ENCODE measurements at regions not wholly inside any gene's neighbourhood (a gene's known extent, or its start where the extent isn't known, plus 50 kb on each side); places are given as distances from the start of the nearest gene placed in this dataset.

DNA sequence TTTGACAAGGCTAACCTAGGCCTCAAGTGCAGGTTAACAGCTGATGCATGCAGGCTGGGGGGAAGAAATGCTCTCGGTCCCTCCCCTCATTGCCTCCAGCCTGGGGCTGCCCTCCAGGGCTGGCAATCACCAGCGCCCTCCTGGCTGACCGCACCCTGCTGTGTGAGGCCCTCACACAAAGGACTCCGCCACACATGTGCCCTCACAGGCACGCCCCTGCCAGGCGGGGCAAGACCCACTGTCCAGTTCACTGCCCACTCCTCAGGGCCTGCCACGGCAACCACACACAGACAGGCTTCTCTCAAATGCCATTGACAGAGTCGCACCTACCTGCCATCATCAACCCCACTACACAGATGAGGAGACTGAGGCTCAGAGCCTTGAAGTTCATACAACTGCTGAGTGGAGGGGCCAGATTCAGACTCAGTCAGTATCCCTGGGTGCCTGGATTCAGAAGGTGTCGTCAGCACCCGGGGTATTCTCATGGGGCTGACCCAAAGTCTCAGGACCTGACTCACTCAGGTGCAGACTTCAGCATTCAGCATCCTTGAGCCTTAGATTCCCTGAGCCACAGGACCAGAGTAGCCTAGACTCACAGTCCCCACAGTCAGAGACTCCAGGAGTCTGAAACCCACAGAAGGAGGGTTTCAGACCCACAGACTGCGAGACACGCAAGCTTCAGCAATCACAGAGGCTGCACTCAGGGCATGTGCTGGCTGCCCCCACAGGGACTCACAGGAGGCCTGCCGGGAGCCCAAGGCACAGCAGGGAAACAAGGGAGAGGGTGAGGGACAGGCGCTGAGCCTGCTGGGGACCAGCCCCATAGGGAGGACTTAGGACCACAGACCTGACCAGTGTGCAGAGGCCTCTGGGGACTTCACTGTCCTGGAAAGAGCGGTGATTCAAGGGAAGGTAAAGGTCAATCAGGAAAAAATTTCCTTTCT is 458.0 kb downstream of the MATN1 start:
- TF ChIP-seq TCF12 (IDR thresholded peaks at IDR 0.05; ENCODE audit: low read depth, low read length): no peak
- no peak for TF ChIP-seq FOS (IDR thresholded peaks at IDR 0.05; ENCODE audit: borderline replicate concordance, extremely low read depth, insufficient read length)
- no peak for TF ChIP-seq SUZ12 (IDR thresholded peaks at IDR 0.05; ENCODE audit: unreplicated experiment)
- TF ChIP-seq, protein P1, sequence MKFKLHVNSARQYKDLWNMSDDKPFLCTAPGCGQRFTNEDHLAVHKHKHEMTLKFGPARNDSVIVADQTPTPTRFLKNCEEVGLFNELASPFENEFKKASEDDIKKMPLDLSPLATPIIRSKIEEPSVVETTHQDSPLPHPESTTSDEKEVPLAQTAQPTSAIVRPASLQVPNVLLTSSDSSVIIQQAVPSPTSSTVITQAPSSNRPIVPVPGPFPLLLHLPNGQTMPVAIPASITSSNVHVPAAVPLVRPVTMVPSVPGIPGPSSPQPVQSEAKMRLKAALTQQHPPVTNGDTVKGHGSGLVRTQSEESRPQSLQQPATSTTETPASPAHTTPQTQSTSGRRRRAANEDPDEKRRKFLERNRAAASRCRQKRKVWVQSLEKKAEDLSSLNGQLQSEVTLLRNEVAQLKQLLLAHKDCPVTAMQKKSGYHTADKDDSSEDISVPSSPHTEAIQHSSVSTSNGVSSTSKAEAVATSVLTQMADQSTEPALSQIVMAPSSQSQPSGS (IDR thresholded peaks at IDR 0.05; ENCODE audit: low read length): no peak
- no peak for TF ChIP-seq POLR2AphosphoS5 (IDR thresholded peaks at IDR 0.05; ENCODE audit: low read length)
- TF ChIP-seq RAD21 (IDR thresholded peaks at IDR 0.05; ENCODE audit: insufficient read depth, low read depth, low read length): no peak
- no peak for TF ChIP-seq SIN3A (IDR thresholded peaks at IDR 0.05; ENCODE audit: low read depth, low read length)
- TF ChIP-seq, protein P2, sequence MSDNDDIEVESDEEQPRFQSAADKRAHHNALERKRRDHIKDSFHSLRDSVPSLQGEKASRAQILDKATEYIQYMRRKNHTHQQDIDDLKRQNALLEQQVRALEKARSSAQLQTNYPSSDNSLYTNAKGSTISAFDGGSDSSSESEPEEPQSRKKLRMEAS (IDR thresholded peaks at IDR 0.05; ENCODE audit: low read depth, low read length): no peak
- no peak for TF ChIP-seq POLR2A (IDR thresholded peaks at IDR 0.05; ENCODE audit: low read depth, low read length)
